AG04449 (cell line): ENCODE measurements at regions not wholly inside any gene's neighbourhood (a gene's known extent, or its start where the extent isn't known, plus 50 kb on each side); places are given as distances from the start of the nearest gene placed in this dataset.

ENCODE experiments used
- CTCF ChIA-PET: fragments of 350-600 bp; formaldehyde crosslinking; extraction: SDS; loops from one replicate; lab custom pipeline; 2021; ENCODE audit warnings: antibody characterized with exemption; lab: Yijun Ruan, JAX
- POLR2A ChIA-PET: fragments of 400-600, 350-600 bp; formaldehyde crosslinking; extraction: SDS; loops from one replicate; lab custom pipeline; 2020; ENCODE audit warnings: antibody characterized with exemption, inconsistent platforms; lab: Yijun Ruan, JAX
- DNase-seq: peaks from one replicate; pipeline ENCODE4 v3.0.0-alpha.2; 2010; ENCODE audit warnings: low read depth, low spot score
- H3K4me3 ChIP-seq: 2 replicates; pipeline ENCODE4 v1.5.1; 2011; ENCODE audit warnings: low read depth, mild to moderate bottlenecking, control low read depth, low read length
- CTCF ChIP-seq: IDR thresholded peaks from one replicate; pipeline ENCODE4 v1.5.1; 2011; ENCODE audit warnings: mild to moderate bottlenecking, moderate library complexity, low read length, control low read depth, inconsistent platforms; ENCODE audit not compliant: insufficient read depth; ENCODE audit errors: missing control alignments

GRCh38 chr20:60806354-60806753, 445.7 kb upstream of the CDH4 start:
- CTCF ChIA-PET, result no interaction called here
- no peak overlapping the region for H3K4me3 ChIP-seq
- no peak for TF ChIP-seq CTCF
- DNase-seq, result no peak
- POLR2A ChIA-PET, result no interaction called here

- DNase-seq, result no peak
- no peak overlapping the region for H3K4me3 ChIP-seq
- POLR2A ChIA-PET, result no interaction called here
- TF ChIP-seq CTCF, result no peak
- CTCF ChIA-PET, result no interaction called here
Measured at GRCh38 chr20:60806824-60807223, 445.2 kb upstream of the CDH4 start.

- no peak overlapping the region for H3K4me3 ChIP-seq
- POLR2A ChIA-PET, result no interaction called here
- TF ChIP-seq CTCF, result no peak
- CTCF ChIA-PET, result no interaction called here
- no peak for DNase-seq
Measured at GRCh38 chr20:60808003-60808672, 443.9 kb upstream of the CDH4 start.

- ChIA-PET POLR2A (no interaction called here), CTCF (no interaction called here)
- DNase-seq, result no peak
- no peak for TF ChIP-seq CTCF
- H3K4me3 ChIP-seq, result no peak overlapping the region
Measured at GRCh38 chr20:60808701-60809100, 443.4 kb upstream of the CDH4 start.

- DNase-seq, result no peak
- ChIA-PET POLR2A (no interaction called here), CTCF (no interaction called here)
- no peak overlapping the region for H3K4me3 ChIP-seq
- no peak for TF ChIP-seq CTCF
Measured at GRCh38 chr20:60810561-60810960, 441.5 kb upstream of the CDH4 start.

- TF ChIP-seq CTCF, result no peak
- no peak for DNase-seq
- H3K4me3 ChIP-seq, result no peak overlapping the region
- CTCF ChIA-PET, result no interaction called here
- POLR2A ChIA-PET, result no interaction called here
Measured at GRCh38 chr20:60812561-60812960, 439.5 kb upstream of the CDH4 start.
